GM18517 (cell line): ENCODE measurements at regions not wholly inside any gene's neighbourhood (a gene's known extent, or its start where the extent isn't known, plus 50 kb on each side); places are given as distances from the start of the nearest gene placed in this dataset.

Experiments used
- ATAC-seq: cut with Tn5 transposase; IDR thresholded peaks from one replicate; pipeline ENCODE4 v1.9.1; 2021; ENCODE audit warnings: mild to moderate bottlenecking, moderate library complexity; ENCODE audit not compliant: unreplicated experiment

DNA sequence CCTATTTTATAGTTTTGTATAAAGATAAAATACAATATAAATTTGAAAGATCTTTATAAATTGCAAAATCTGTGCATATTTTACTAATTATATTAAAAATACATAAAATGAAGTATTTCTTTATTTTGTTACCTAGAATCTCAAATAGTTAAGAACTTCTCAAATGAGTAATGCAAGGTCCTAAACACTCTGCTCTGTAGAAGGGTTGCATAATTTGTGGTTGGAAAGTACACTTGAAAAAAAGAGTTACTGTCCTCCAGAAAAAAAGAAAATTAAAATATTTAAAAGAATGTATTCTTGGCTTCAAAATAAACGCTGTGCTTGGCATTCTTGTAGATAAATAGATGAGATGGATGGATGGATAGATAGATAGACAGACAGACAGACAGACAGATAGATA is 428.8 kb upstream of the CDH6 start:
- ATAC-seq, result no peak

DNA sequence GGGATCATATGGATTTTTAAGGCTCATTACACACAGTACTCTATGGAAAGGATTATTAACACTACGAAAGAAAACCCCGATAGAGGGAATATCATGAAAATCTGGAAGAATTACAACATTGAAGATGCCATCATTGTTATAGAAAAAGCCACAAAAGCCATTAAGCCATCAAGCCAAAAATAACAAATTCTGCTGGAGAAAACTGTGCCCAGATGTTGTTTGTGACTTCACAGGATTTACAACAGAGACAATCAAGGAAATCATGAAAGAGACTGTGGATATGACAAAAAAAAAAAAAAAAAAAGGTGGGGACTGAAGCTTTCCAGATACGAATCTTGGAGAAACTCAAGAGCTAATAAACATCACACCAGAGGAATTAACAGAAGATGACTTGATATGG is 433.8 kb upstream of the CDH6 start:
- no peak for ATAC-seq

DNA sequence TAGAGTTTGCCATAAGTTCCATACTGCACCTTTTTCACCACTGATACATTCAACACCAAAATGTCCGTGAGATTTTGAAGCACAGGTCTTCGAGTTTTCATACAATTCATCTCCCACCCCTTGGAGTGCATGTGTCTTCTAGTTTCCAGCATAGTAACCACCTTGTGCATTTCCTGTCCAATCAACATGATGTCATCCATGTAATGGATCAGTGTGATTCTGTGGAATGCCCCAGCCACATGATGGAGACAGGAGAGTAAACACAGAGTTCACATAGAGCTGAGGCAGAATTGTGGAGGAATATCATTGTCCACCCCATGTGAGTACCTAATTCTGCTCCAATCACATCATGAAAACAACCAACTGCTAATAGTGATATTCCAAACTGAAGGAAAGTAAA is 441.5 kb upstream of the CDH6 start:
- no peak for ATAC-seq

DNA sequence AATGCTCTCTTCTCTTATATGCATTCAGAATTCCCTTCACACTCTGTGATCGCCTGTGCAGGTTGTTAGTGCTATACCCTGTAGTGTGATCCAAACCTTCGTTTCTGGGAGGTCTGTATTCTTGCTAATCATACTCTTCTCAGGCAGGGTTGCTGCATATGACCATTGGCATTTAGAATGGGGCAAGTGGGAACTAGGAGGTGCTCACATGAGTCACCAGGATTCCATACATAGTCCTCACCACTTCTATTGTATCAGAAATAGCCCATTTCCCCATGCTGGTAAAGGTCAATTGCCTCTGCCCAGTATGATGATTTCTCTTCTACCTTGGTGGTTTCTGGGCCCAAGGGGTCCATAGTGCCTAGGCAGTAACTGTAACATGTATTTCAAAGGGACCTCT is 443.5 kb upstream of the CDH6 start:
- ATAC-seq, result no peak

DNA sequence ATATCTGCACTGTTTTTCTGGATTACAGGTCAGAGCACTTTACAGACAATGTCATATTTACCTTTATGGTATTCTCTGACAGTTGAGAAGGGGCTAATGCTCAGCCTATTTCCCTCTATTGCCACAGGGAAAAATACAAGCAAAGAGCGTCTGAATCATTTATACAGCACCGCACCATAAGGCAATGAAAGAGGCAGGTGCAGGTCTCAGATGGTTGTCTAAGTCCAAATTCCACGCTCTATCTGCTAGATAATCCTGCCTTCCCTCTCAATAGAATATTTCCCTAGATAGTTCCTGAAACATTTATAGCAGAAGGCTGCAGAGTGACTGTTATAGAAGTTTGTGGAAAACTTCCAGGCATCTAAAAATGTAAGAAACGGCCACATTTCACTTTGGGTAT is 446.1 kb upstream of the CDH6 start:
- no peak for ATAC-seq

DNA sequence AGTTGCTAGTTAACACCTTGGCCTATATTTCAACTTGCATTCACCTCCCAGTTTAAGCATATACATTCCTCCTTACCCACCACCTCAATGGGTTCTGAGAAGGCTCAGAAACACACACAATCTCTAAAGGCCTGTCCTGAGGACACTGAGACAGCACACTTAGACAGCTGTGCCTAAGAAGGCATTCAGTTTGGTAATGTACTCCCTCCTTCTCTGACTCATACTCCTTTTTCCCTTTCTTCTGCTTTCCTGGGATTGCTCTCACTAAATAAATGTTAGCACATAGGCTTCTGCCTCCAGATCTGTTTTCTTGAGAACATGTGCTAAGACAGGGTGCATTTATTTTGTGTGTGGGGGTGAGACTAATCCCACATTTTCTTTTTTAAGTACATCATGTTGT is 456.8 kb upstream of the CDH6 start:
- no peak for ATAC-seq

DNA sequence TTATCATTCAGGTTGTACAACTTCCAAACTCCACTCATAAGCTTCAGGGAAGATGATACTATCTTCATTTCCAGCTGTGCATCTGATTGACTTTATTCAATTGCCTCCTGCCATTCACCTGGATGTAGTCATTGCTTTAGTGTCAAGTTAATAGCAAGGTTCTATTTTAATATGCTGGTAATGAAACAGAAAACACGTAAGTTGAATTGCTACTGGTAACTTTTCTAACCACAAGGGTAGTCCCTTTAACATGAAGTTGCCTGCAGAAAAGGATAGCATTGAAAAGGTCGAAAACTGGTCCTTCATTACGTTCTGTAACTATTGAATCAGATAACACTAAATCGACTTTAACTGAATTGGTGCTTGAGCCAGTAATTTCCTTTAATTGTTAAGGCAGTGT is 459.4 kb upstream of the CDH6 start:
- no peak for ATAC-seq

DNA sequence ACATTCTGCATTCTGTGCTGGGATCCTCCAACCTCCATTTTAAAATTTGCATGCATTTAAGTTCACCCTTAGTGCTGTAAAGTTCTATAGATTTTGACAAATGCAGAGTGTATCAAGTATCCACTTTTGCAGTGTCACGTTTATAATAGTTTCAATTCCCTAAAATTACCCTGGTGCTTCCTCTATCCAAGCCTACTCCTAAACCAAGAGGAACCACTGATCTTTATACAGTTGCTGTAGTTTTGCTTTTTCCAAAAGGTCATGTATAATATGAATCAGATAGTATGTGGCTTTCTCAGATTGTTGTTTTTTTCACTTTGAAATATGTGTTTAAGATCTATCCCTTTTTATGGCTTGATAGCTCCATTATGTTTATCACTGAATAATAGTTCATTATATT is 468.4 kb upstream of the CDH6 start:
- no peak for ATAC-seq

DNA sequence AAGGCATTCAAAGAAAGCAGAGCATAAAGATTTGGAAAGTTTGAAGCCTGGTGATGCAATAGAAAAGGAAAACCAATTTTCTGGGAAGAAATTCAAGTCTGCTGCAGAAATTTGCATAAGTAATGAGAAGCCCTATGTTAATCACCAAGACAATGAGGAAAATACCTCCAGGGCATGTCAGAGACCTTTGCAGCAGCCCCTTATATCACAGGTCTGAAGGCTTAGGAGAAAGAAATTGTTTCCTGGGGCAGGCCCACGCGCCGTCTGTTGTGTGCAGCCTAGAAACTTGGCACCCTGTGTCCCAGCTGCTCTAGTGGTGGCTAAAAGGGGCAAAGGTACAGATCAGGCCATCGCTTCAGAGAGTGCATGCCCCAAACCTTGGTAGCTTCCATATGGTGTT is 495.3 kb upstream of the CDH6 start:
- no peak for ATAC-seq

DNA sequence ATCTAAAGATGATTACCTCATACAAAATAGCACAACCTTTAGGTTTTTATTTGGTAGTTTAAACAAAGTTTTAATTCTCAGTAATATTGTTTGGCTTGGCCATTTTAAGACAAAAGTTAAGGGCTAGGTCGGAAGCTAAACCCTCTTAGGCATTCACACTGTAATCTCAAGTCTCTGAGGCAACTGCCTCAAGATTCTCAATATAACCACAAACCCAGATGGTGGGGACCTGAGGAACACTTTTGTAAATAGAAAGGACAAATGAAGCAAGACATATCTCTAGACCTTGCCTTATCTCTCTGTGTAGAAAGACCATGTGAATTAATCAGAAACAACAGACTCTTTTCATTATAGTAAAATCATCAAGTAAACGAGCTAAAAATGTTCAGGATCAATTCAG is 500.2 kb upstream of the CDH6 start:
- no peak for ATAC-seq

DNA sequence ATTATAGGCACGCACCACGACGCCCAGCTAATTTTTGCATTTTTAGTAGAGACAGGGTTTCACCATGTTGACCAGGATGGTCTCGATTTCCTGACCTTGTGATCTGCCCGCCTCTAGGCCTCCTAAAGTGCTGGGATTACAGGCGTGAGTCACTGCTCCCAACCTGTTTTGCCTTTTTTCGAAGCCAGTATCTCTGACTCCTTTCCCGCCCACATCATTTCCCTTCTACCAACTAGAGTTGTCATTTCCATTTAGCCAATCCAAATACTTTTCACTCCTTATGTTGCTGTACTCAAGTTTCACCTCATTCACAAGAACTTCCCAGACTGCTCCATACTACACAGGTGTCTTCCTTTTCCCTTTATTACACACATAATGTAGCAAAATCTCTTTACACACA is 502.6 kb upstream of the CDH6 start:
- ATAC-seq, result no peak

DNA sequence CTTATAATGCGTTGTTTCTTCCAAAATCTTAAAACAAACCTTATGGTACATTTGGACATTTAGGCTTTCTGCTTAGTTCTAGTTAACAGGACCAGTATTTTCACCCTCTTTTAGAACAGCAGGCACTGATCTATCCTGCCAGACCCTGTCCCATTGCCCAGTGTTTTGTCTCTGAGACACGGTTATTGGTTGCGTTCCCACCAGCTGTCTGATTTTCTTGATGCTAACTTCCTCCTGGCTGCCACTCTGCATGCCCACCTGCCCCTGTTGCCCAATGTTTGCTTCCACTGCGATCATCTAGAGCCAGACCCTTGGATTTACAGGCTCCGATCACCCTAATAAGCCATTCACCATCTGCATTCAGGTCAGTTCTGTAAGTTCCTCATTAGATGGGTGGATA is 506.0 kb upstream of the CDH6 start:
- no peak for ATAC-seq

DNA sequence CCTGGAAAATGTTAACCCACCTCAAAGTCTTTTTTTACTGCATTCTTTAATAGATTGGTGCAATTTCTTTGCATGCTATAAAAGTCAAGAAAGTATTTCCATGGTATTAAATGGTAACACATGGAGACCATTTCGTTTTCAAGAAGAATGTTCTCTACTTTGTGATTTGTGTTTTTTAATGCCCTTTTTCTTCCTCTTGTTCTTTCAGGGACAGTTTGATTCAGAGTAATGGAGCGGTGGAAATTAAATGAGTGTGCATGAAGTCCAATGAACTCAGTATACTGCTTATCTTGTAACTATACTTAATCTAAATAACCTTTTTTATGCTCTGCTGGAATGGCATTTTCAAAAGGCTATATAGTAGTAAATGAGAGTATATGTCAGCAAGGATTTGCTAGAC is 507.0 kb upstream of the CDH6 start:
- ATAC-seq, result no peak

DNA sequence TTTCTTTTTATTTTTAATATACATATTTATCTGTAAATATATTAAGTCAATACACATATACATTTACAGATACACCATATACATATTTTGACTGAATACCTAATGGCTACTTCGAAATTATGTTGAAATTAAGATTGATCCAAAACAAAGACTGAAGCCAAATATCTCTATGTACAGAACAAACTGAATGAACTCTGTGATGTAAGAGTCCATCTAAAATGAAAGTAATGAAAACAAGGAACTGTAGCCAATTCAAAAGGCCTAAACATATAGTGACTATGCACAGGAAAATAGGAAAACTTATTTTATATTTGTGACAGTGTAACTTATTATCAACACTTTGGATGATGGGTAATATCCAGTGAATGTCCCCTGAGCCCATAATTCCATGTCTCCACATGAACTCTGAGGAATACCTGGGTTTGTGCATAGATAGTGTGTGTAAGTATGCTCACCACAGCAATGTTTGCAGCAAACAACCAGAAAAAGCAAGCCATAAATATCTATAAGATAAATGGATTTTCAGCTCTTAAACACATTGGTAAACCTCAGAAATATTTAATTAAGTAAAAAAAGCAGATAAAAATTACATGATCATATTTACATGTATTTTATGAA is 517.2 kb upstream of the CDH6 start:
- no peak for ATAC-seq

DNA sequence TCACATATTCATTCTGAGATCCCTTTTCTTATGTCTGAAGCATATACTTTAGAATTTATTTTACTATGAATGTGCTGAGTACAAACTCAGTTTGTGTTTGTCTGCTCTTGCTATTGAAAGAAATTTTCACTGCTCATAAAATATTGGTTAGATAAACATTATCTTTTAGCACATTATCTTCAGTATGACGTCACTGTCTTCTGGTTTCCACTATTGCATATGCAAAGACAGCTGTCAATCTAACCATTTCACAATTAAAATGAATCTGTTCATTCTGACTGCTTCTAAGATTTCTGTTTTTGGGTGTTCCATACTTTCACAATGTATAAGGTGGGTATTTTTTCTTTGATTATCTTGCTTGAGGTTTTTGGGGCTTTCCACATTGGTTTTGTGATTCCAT is 526.2 kb upstream of the CDH6 start:
- ATAC-seq, result no peak

DNA sequence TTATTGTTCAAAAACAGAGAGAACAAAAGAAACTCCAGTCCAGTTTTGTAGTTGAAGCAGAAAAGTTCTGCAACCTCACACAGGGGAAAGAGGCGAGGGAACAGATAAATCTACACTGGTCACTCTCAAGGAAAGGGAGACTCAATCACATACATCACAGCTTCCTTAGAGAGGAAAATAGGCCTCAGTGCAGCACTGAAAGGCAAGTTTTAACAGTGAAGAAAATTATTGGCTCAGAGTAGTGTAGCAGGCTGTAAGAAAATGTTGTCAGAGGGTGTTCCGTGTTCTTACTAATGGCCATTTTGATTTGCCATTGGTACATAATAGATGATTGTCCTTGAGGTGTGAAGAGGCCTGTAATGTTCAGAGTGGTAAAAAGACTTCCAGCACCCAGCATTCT is 530.0 kb upstream of the CDH6 start:
- ATAC-seq, result no peak

DNA sequence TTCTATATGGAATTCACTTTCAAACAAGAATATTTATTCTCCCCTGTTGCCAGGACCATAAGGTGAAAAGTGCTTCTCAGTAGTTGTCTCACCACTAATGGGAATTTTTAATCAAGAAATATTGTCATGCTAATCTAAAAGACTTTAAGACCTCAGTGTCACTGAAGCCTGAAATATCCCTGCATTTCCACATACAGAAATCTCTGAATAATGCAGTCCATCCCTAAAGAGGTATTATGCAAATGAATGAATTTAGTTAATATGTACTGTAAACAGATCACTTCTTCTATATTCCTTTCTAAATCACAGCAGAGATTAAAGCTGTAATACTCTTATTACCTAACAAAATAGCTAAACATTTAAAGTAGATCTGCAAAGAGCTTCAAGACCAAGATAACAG is 531.1 kb upstream of the CDH6 start:
- no peak for ATAC-seq

DNA sequence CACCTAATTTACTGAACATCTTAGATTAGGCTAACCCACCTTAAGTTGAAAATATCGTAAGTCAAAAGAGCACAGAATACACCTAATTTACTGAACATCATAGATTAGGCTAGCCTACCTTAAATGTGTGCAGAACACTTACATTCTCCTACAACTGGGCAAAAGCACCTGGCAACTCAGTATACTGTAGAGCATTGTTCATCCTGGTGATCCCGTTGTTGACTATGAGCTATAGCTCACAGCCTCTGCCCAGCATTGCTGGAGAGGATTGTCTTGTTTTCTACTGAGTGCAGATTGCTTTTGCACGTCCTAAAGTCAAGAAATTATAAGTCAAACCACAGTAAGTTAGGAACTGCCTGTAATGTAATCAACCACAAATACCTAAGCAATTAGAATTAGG is 531.8 kb upstream of the CDH6 start:
- no peak for ATAC-seq

DNA sequence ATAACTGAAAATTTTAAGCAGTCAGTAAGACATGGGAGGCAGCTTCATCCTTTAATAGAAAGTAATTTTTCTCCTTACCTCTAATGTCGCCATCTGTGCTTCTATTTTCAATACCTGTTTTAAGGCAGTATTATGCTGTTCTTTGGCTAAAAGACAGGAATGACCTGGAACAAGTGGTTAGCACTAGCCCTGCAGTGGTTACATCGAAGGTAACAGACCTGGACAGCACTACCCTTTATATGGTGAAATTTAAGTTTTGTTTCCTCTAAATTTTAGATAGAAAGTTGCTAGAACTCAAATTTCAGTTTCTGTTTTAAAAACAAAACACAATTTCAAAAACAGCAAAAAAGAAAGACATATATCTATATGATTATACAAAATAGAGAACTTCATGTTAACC is 534.1 kb upstream of the CDH6 start:
- no peak for ATAC-seq

DNA sequence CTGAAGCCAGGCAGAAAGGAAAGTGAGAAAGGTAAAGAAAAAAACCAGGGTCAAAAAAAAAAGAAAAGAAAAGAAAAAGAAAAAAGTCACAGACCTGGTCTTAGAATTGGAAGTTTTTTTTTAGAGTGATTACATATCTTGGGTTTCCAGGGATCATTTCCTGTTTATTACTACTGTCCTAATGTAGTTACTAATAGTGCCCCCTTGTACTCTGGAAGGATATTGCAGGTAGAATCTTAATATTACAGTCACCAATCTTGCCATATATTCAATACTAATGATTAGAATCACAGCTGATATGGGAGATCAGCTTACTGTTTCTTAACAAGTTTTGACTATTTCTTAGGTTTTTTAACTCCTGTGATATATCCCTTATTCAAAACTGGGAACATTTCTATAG is 543.2 kb upstream of the CDH6 start:
- ATAC-seq, result no peak

DNA sequence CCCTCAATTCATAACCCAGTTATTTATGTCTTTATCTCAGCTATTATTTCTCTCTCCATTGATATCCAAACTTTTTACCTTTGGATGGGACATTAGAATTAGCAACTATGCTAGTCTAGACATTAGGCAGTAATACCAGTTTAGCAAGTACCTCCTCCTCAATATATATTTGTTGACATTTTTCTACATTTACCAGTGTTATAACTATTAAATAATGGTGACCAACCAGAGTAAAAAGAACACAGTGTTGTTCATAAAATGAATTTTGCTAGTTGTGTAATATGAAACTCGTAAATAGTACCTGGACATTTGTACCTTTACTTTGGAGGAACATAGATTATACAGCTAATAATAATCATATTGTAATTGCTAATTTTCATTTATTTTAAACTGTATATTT is 554.6 kb upstream of the CDH6 start:
- no peak for ATAC-seq

DNA sequence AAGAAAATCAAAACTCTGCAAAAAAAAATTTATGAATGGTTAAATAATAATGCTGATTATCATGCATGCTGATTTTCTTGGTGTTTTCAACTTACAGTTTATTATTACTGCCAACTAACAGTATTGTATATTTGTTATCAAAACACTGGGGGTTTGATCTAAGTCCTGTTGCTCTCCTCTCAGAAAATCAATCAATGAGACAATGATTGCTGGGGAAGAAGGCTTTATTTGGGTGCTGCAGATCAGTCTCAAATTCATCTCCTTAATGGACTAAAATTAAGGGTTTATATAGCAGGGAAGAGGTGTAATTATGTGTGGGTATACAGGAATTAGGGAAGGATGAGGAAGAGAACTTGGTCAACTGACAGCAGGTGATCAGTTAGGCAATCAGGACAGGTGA is 565.5 kb upstream of the CDH6 start:
- ATAC-seq, result no peak

DNA sequence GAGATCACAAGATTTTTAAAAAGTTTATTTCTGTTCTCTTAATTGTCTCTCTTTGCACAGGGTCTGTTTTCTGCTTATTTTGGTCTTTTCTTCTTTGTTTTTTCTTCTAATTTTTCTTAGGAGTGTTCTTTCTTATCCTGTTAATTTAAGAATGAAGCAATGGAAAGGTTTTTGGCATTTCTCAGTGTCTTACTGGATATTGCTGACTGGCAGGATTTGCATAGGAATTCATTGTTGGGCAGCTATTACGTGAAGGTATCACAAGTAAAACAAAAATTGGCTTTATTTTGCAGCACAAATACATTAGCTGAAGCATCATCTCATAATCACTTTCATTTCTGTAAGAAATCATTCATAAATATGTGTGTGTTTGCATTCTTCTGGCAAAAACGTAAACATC is 566.9 kb upstream of the CDH6 start:
- ATAC-seq, result no peak
